Esophagus muscularis mucosa (tissue), 4 donors: ENCODE measurements at regions not wholly inside any gene's neighbourhood (a gene's known extent, or its start where the extent isn't known, plus 50 kb on each side); places are given as distances from the start of the nearest gene placed in this dataset.

Source experiments
- CTCF ChIP-seq, 3 experiments: fragments of 200-600 bp in 2 of 3; fragments of 450-650 bp in 1 of 3; sonication (generic) in 2 of 3; IDR thresholded peaks; one replicate each; pipeline ENCODE4 v1.5.1; 2017 to 2019; ENCODE audit warnings: antibody characterized with exemption in 3 of 3, mild to moderate bottlenecking in 2 of 3, moderate library complexity in 1 of 3
- EP300 ChIP-seq: sonication (generic); formaldehyde crosslinking; IDR thresholded peaks from one replicate; pipeline ENCODE4 v1.6.1; 2017; ENCODE audit warnings: antibody characterized with exemption
- POLR2A ChIP-seq: fragments of 450-650 bp; IDR thresholded peaks from one replicate; pipeline ENCODE4 v1.6.1; 2017; ENCODE audit warnings: antibody characterized with exemption, moderate library complexity, mild to moderate bottlenecking, low read depth

GRCh38 chr11:38006466-38006865, 1408.4 kb upstream of the RAG2 start:
- TF ChIP-seq CTCF (IDR thresholded peaks at IDR 0.05) (no peak), POLR2A (no peak), EP300 (no peak)
